HEK293T (cell line): ENCODE measurements at regions not wholly inside any gene's neighbourhood (a gene's known extent, or its start where the extent isn't known, plus 50 kb on each side); places are given as distances from the start of the nearest gene placed in this dataset.

Experiments
- BHLHE40 ChIP-seq: fragments of 450-650 bp; IDR thresholded peaks from 2 replicates; pipeline ENCODE4 v1.6.1; 2016; ENCODE audit warnings: mild to moderate bottlenecking, moderate library complexity, borderline replicate concordance
- ELF4 ChIP-seq: fragments of 450-650 bp; IDR thresholded peaks from 2 replicates; pipeline ENCODE4 v1.6.1; 2017; ENCODE audit warnings: antibody characterized with exemption
- FOXA1 ChIP-seq: fragments of 450-650 bp; IDR thresholded peaks from 2 replicates; pipeline ENCODE4 v1.6.1; 2016; ENCODE audit warnings: mild to moderate bottlenecking
- FOXK2 ChIP-seq: fragments of 450-650 bp; IDR thresholded peaks from 2 replicates; pipeline ENCODE4 v1.6.1; 2016; ENCODE audit warnings: mild to moderate bottlenecking
- FOXM1 ChIP-seq: fragments of 450-650 bp; IDR thresholded peaks from 2 replicates; pipeline ENCODE4 v1.6.1; 2017; ENCODE audit warnings: mild to moderate bottlenecking, borderline replicate concordance
- HDGF ChIP-seq: fragments of 450-650 bp; IDR thresholded peaks from 2 replicates; pipeline ENCODE4 v1.6.1; 2017; ENCODE audit warnings: antibody characterized with exemption, borderline replicate concordance
- L3MBTL2 ChIP-seq: fragments of 450-650 bp; conservative IDR thresholded peaks from 2 replicates; pipeline ENCODE4 v1.6.1; 2016; ENCODE audit warnings: mild to moderate bottlenecking
- LEF1 ChIP-seq: fragments of 450-650 bp; IDR thresholded peaks from 2 replicates; pipeline ENCODE4 v1.6.1; 2017; ENCODE audit warnings: mild to moderate bottlenecking, borderline replicate concordance
- PKNOX1 ChIP-seq: fragments of 450-650 bp; IDR thresholded peaks from 2 replicates; pipeline ENCODE4 v1.6.1; 2016
- SP1 ChIP-seq: fragments of 450-650 bp; IDR thresholded peaks from 2 replicates; pipeline ENCODE4 v1.6.1; 2017
- SUZ12 ChIP-seq: fragments of 450-650 bp; IDR thresholded peaks from 2 replicates; pipeline ENCODE4 v1.6.1; 2016; ENCODE audit warnings: mild to moderate bottlenecking

DNA sequence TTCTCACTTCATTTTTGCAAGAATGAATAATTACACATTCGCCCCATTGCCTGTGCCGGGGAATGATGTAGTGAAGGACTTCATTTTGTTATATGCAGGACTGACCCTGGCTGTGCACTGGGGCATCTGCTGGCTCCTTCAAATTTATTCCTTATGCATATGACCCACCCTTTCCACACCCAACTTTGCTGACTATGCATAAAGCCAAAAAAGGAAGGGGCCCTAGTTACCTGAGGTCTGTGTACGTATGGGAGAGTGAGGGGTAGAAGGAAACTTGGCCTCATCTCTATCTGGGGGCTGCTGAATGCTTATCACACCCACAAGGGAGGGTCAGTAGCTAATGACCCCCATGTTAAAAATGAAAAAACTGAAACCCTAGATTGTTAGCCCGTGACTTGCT lies 259.6 kb downstream of the SMARCA2 start:
- no peak for TF ChIP-seq SP1
- TF ChIP-seq SUZ12, result no peak
- TF ChIP-seq HDGF, result no peak
- TF ChIP-seq BHLHE40, result no peak
- no peak for TF ChIP-seq L3MBTL2
- TF ChIP-seq FOXM1, result no peak
- no peak for TF ChIP-seq FOXA1
- TF ChIP-seq LEF1, result no peak
- TF ChIP-seq FOXK2, result no peak
- TF ChIP-seq ELF4, result no peak
- no peak for TF ChIP-seq PKNOX1
